Panc1 (cell line): ENCODE measurements at regions not wholly inside any gene's neighbourhood (a gene's known extent, or its start where the extent isn't known, plus 50 kb on each side); places are given as distances from the start of the nearest gene placed in this dataset.

Experiments used
- CTCF ChIP-seq: fragments of 450-650 bp; IDR thresholded peaks from 2 replicates; pipeline ENCODE4 v1.5.1; 2017; ENCODE audit warnings: mild to moderate bottlenecking
- POLR2AphosphoS5 ChIP-seq: IDR thresholded peaks from 2 replicates; pipeline ENCODE4 v1.6.1; 2012; ENCODE audit warnings: mild to moderate bottlenecking, low read depth, low read length, moderate library complexity

GRCh38 chr9:106312906-106313305 lies 550.1 kb upstream of the ZNF462 start:
- no peak for TF ChIP-seq CTCF
- no peak for TF ChIP-seq POLR2AphosphoS5
